Stimulated activated CD8-positive, alpha-beta memory T cell treated with anti-CD3 and anti-CD28 coated beads, Interleukin-7, amount 100 ng/mL, for 1 hour (primary cell): ENCODE measurements at regions not wholly inside any gene's neighbourhood (a gene's known extent, or its start where the extent isn't known, plus 50 kb on each side); places are given as distances from the start of the nearest gene placed in this dataset.
"Not testable (repeated sequence)": the region's sequence is repeated elsewhere in the genome, so short reads cannot be mapped to it uniquely, and the experiment has no call there.

Experiments used
- DNase-seq, 2 donors: peaks; one replicate each; pipeline ENCODE4 v3.0.0-alpha.2; 2020; ENCODE audit warnings: low read depth in 2 of 2

DNA sequence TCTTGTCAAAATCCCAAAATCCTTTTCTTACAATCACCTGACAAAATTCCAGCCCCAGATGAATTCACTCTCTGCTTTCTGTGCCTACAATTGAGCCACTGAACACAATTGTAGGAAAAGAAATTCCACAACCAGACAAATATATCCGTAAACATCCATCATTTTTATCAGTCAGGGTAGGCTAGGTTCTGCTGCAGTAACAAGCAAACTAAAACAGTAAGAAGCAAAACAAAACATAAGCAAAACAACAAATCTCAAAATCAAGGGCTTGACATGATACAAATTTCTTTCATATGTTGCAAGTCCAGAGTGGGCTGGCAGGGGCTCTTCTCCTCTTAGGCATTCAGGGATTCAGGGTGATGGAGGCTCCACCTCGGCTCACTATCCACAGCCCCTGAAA, 114.2 kb upstream of the MAN2A1 start:
- no peak for DNase-seq

DNA sequence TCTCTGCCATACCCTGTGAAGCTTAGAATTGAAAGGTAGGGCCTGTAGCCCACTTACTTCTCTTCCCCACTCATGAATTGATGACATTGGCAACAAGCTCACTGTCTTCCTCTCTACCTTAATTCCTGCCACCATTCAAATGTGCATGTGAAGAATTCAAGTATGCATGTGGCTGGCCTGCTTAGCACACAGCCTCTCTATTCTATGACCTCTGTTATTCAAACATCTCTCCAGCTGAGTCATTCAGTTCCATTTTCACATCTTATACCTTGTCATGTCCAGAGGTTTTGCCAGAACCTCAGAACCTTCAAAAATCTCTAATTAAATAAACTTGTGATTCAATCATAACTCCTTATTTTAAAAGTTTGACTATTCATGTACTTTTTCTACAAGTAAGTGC, 114.7 kb upstream of the MAN2A1 start:
- DNase-seq = no peak

DNA sequence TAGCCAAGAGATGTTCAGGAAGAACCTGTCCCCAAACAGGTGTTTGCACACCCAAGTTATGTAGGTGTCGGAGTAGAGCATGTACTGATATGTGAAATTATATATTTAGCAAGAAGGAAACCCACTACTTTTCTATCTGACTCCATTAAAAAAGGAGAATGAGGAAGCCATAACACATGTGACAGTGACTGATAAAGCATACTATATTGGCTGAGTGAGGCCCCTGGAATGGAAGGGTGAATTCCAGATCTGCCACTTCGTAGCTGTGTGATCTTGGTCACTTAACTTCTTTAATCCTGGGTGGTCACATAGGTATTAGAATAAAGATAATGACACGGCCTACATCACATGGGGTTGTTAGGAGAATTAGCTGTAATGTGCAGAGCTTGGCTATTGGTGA, 116.0 kb upstream of the MAN2A1 start:
- no peak for DNase-seq

DNA sequence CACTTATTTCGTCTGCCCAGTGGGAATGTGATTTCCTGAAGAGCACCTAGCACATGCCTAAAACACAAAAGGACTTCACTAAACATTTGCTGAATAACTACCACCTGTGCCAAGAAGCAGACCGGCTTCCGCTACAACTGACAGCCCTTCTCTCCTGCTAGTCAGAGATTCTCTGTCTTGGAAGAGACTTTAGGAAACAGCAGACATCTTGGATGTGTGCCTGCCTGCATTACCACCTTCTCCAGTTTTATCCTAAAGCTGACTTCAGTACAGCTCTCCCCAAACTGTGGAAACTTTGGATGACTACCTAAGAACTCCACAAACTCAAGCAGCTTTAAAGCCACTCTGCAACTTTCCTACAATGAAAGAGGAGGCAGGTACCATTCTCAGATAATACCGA, 116.5 kb upstream of the MAN2A1 start:
- no peak for DNase-seq

DNA sequence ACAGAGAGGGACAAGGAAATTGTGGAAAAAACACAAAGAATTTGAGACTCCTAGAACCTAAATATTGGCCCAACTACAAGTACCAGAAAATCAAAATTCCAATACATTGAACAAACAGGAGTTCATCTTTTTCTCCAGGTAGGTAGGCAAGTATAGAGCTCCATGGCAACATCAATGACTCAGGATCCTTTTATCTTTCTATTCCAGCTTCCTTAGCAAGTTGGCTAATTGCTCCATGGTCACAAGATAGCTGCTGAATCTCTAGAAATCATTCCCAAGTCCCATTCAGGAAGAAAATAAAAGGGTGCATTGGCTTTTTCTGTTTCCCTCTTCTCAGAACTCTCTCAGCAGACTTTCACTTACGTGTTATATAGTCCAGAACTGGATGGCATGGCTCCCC, 117.9 kb upstream of the MAN2A1 start:
- no peak for DNase-seq

DNA sequence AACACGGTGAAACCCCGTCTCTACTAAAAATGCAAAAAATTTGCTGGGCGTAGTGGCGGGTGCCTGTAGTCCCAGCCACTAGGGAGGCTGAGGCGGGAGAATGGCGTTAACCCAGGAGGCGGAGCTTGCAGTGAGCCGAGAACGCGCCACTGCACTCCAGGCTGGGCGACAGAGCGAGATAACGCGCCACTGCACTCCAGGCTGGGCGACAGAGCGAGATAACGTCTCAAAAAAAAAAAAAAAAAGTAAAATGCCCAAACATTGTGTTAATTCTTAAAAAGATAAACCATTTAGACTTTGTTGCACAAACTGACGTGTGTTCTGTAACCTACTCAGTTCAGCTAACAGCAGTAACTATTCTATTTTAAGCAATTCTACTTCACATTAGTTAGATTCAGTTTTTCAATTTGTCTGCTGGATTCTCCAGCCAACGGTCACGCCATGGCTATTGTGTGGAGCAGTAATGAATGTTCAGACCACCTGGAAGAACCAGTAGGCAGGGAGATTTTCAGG, 119.3 kb upstream of the MAN2A1 start:
- DNase-seq = no peak

DNA sequence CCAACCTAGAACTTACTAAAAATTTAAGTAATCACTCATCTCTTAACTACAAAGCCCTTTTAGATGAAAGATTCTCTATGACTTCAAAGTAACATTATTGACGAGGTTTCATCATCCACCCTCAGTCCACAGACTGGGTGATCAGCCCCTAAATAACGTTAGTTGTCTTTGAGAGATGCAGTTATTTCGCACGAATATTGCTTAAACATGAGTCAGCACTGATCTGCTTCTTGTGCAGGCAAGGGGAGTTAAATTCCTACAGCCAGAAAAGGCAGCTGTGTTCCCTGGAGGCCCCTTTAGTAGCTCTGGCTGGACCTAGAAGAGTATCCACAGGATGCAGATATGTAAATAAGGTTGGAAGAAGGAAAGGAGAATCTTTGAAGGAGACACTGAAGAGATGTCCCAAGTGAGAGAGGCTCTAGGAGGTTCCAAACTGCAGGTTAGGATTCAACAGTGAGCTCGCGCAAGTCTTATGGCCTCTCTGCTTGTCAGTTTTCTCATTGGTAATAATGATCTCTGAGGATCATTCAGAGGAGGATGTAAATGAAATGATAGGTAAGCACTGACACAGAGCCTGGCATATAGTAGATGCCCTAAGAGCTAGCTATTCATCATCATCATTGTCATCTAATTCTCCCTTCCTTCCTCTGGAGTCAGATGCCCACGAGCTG, 122.2 kb upstream of the MAN2A1 start:
- no peak for DNase-seq

DNA sequence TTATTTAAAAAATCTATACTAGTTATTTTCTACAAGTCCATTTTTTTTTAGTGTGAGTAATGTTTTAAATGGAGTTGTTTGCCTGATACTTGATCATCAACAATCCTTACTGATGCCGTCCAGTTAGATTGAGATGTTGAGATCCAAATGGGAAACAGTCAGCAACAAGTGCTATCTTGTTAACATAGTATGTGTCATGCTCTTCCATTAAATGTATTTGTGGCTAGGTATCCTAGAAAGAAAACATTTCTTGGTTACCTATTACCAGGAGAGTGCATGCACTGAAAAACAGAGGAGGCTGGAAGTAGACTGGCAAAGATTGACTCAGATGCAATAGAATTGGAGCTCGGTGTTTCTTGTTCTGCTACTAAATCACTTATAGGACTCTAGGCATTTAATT, 123.4 kb upstream of the MAN2A1 start:
- no peak for DNase-seq

DNA sequence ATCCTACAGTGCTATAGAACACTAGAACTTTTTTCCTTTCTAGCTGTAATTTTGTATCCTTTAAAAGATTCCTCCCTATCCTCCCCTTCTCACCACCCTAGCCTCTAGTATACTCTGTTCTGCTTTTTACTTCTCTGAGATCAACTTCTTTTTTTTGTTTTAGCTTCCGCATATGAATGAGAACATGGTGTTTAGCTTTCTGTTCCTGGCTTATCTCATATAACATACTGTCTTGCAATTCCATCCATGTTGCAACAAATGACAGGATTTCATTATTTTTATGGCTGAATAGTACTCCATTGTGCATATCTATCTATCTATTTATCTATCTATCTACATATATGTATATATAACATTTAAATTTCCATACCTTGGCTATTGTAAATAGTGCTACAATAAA, 126.0 kb upstream of the MAN2A1 start:
- no peak for DNase-seq

DNA sequence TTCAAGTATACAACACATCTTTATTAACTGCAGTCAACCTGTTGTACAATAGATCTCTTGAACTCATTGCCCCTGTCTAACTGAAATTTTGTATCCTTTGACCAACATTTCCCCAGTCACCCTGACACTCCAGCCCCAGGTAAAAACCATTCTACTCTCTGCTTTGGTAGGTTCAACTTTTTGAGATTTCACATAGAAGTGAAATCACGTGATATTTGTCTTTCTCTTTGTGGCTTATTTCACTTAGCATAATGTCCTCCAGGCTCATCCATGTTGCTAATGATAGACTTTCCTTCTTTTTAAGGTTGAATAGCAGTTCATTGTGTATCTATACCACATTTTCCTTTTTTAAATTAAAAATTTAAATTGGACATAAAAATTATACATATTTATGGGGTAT, 126.5 kb upstream of the MAN2A1 start:
- no peak for DNase-seq

DNA sequence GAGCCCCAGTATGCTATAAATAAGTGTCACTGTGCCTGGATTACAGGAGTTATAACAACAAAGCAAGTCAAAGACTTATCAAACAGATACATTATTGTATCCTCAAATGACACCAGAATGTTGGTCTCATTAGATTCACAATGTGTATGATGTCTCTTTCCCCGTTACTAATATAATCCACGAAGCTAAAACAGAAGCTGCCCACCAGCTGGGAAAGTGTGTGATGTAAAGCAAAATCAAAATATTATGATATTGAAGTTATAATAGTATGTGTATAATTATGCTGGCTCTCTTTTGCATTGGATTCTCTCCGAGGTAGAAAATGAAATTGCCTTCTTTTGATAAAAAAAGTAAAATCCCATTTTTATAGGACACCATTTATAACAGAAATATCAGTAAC, 127.3 kb upstream of the MAN2A1 start:
- no peak for DNase-seq

DNA sequence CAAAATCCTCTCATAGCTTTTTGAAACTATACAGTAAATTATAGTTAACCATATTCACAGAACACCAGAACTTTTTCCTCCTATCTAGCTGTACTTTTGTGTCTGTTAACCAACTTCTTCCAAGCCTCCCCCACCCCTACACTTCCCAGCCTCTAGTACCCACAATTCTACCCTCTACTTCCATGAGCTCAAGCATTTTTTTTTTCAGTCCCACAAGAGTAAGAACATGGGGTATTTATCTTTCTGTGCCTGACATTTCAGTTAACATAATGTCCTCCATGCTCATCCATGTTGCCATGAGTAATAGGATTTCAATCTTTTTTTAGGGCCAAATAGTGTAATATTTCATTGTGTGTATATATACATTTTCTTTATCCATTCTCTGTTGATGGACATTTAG, 128.3 kb upstream of the MAN2A1 start:
- DNase-seq = no peak

DNA sequence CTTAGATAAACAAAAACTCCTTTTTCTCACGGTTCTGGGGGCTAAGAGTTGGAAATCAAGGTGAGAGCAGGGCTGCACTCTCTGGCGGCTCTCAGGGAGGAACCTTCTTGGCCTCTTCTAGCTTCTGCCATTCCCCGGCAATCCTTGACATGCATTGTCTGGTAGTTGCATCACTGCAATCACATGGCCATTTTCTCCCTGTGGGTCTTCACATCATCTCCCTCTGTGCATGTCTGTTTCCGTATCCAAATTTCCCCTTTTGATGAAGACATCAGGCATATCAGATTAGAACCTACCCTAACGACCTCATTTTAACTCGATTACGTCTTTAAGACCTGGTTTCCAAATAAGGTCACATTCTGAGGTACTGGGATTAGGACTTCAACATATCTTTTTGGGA, 129.2 kb upstream of the MAN2A1 start:
- DNase-seq = no peak

DNA sequence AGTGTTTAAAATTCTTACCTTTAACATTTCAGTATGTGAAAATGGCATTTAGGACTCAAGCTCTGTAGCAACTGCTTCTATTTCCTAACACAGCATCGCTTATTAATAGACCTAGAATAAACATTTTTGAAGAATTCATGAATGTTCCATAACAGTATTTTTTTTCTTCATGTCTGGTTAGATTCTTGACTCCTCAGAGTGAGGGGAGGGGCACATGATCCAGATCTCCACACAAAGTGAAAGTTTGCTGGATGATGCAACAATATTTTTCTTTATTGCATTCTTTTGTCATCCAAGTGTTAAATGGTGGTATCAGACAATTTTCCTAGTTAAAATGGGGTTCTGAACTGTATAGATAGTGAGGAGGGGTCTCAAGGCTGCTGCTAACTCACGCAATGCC, 130.8 kb upstream of the MAN2A1 start:
- DNase-seq = no peak

DNA sequence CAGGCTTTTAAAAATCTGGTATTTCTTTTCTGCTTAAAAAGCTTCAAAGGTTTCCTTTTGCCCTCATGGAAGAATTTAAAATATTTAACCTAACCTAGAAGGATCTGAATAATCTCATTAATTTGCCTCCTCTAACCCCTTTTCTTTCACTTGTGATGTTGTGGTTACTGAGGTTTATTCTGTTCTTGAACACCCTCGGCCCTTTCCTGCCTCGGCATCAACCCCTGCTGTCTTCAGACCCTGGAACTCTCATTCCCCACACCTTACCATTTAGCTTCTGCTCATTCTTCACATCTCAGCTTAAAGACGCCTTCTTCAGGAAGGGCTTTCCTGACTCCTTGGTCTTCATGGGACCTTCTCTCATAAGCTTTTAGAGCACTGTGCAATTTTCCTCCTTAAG, 131.4 kb upstream of the MAN2A1 start:
- no peak for DNase-seq

DNA sequence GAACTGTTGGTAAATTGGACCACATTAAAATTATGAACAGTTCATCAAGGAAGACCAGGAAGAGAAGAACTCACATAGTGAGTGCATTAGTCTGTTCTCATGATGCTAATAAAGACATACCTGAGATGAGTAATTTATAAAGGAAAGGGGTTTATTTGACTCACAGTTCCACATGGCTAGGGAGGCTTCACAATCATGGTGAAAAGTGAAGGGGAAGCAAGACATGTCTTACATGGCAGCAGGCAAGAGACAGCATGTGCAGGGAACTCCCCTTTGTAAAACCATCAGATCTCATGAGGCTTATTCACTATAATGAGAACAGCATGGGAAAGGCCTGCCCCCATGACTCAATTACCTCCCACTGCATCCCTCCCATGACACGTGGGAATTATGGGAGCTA, 135.9 kb upstream of the MAN2A1 start:
- DNase-seq = no peak

DNA sequence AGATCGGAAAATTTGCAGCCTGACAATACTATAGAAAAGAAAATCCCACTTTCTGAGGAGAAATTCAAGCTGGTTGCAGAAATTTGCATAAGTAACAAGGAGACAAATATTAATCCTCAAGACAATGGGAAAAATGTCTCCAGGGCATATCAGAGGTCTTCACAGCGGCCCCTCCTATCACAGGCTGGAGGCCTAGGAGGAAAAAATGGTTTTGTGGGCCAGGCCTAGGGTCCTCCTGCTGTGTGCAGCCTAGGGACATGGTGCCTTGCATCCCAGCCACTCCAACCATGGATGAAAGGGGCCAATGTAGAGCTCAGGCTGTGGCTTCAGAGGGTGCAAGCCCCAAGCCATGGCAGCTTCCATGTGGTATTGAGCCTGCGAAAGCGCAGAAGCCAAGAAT, 138.5 kb upstream of the MAN2A1 start:
- not testable (repeated sequence) for DNase-seq

DNA sequence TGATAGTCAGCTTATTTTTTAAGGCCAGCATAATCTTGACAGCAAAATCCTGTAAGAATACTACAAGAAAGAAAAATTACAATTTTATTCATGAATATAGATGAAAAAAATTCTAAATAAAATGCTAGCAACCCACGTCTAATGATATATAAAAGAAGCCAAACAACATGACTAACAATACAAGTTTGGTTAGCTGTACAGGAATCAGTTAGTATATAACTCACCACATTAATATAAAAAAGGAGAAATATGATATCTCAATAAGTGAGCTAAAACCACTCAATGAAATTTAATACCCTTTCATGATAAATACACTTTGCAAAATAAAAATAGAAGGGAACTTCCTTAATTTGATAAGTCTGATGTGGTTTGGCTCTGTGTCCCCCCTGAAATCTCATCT, 139.7 kb upstream of the MAN2A1 start:
- DNase-seq = no peak

DNA sequence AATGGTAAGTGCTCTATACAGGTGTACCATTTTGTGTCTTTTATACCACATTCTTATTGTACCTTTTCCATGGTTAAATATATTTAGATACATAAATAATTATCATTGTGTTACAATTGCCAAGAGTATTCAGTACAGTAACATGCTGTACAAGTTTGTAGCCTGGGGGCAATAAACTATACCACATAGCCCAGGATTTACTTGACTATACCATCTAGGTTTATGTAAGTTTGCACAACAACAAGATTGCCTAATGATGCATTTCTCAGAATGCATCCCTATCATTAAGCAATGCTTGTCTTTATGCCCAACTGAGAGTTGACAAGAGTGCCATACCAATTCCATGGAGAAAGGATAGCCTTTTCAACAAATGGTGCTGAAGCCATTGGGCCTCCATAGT, 136.7 kb upstream of the PJA2 start:
- DNase-seq = no peak

DNA sequence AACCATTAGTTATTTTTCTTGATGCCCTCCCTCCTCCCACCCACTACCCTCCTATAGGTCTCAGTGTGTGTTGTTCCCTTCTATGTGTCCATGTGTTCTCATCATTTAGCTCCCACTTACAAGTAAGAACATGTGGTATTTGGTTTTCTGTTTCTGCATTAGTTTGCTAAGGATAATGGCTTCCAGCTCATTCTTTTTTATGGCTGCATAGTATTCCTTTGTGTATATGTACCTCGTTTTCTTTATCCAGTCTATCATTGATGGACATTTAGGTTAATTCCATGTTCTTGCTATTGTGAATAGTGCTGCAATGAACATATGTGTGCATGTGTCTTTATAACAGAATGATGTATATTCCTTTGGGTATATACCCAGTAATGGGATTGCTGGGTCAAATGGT, 135.1 kb upstream of the PJA2 start:
- DNase-seq = not testable (repeated sequence)

DNA sequence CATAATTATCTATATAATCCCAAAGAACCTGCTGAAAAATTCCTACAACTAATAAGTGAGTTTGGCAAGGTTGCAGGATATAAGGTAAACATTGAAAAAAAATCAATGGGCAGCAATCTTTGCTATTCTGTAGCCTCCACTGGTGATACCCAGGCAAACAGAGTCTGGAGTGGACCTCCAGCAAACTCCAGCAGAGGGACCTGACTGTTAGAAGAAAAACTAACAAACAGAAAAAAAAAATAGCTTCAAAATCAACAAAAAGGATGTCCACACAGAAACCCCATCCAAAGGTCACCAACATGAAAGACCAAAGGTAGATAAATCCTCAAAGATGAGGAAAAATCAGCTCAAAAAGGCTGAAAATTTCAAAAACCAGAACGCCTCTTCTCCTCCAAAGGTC, 128.9 kb upstream of the PJA2 start:
- not testable (repeated sequence) for DNase-seq

DNA sequence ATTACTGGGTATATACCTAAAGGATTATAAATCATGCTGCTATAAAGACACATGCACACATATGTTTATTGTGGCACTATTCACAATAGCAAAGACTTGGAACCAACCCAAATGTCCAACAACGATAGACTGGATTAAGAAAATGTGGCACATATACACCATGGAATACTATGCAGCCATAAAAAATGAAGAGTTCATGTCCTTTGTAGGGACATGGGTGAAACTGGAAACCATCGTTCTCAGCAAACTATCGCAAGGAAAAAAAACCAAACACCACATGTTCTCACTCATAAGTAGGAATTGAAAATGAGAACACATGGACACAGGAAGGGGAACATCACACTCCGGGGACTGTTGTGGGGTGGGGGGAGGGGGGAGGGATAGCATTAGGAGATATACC, 125.3 kb upstream of the PJA2 start:
- not testable (repeated sequence) for DNase-seq

DNA sequence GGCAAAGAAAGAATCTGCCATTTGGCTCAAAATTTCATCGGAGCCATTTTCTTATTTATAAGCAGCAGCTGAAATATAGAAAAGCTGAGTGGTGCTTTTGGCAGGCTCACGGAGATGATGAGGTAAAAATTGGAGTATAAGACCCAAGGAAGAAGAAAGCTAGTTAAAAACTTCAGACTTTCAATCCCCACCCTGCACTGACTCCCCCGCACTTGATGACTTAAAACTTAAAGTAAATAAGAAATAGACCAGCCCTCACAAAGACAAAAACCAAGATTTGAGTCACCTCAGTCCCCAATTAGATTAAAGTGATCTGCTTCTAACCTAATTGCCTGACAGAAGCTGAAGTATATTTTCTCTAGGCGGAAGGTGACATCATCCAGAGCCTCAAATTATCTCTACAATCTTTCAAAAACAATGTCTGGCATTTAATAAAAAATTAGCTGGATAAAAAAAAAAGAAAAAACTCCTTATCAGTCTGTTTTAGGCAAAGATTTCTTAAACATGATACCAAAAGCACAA, 124.0 kb upstream of the PJA2 start:
- DNase-seq = no peak

DNA sequence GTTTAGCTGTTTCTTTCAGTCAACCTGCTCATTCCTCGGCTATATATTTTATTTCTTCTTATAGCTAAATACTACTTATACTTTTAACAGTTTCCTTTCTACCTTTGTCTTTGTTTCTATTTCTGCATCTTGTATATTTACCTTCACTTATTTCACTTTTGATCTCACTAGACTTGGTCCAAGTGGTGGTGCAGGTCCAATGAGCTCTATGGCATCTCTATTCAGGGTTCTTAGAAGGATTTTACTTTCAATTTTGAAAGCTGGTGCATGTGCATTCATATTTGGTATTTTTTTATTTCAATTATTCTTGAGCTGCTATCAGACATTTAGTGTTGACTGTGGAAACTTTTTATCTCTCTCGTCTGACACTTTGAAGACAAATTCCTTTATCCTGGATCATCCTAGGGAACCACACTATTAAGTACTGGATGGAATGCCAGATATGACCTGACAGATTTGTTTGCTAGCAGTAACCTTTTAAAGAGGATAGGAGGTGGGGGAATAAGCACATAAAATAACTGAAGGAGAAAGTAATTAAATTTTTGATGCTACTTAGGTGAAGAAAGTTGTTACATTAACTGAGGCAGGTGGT, 123.1 kb upstream of the PJA2 start:
- DNase-seq = no peak
